Thyroid gland (tissue), 4 donors: ENCODE measurements at regions not wholly inside any gene's neighbourhood (a gene's known extent, or its start where the extent isn't known, plus 50 kb on each side); places are given as distances from the start of the nearest gene placed in this dataset.

ENCODE experiments used
- DNase-seq, 2 donors: peaks; one replicate each; pipeline ENCODE4 v3.0.0-alpha.2; 2019
- H3K27ac ChIP-seq, 3 donors: fragments of 200-600 bp; sonication (generic); 1 replicate in 2 of 3; 2 replicates in 1 of 3; pipeline ENCODE4 v1.5.1; 2016 to 2019; ENCODE audit warnings: mild to moderate bottlenecking in 1 of 3, moderate library complexity in 1 of 3
- H3K27me3 ChIP-seq: fragments of 200-600 bp; sonication (generic); one replicate; pipeline ENCODE4 v1.5.1; 2019
- H3K36me3 ChIP-seq, 2 donors: fragments of 200-600 bp; sonication (generic); one replicate each; pipeline ENCODE4 v1.5.1; 2016 to 2019
- H3K4me1 ChIP-seq, 2 donors: fragments of 200-600 bp; sonication (generic); one replicate each; pipeline ENCODE4 v1.5.1; 2017 to 2019
- H3K4me3 ChIP-seq, 3 donors: fragments of 200-600 bp; sonication (generic); replicated peaks in 1 of 3; 1 replicate in 2 of 3; 2 replicates in 1 of 3; pipeline ENCODE4 v1.5.1; 2016; ENCODE audit warnings: mild to moderate bottlenecking in 1 of 3
- H3K9me3 ChIP-seq: fragments of 200-600 bp; sonication (generic); one replicate; pipeline ENCODE4 v1.5.1; 2017
- POLR2A ChIP-seq, 2 donors: fragments of 450-650 bp; IDR thresholded peaks; one replicate each; pipeline ENCODE4 v1.6.1; 2017; ENCODE audit warnings: antibody characterized with exemption in 2 of 2, mild to moderate bottlenecking in 2 of 2, moderate library complexity in 1 of 2
- WGBS, 2 donors: methylation state at CpG; one replicate each; pipeline ENCODE4 v1.1.5; 2017; 5-methylcytosine and 5-hydroxymethylcytosine counted together
- intact Hi-C: fragments of 100-400 bp; cut with DNase I; formaldehyde crosslinking; loops from one replicate; pipeline ENCODE4 v1.15.1; 2023
- TF ChIP-seq, protein P1 (sequence below), 6 experiments: fragments of 200-600 bp in 3 of 6; fragments of 450-650 bp in 3 of 6; sonication (generic) in 3 of 6; IDR thresholded peaks; one replicate each; pipeline ENCODE4 v1.5.1; 2016 to 2019; ENCODE audit warnings: antibody characterized with exemption in 6 of 6, mild to moderate bottlenecking in 2 of 6, inconsistent platforms in 1 of 6, moderate library complexity in 1 of 6

DNA sequence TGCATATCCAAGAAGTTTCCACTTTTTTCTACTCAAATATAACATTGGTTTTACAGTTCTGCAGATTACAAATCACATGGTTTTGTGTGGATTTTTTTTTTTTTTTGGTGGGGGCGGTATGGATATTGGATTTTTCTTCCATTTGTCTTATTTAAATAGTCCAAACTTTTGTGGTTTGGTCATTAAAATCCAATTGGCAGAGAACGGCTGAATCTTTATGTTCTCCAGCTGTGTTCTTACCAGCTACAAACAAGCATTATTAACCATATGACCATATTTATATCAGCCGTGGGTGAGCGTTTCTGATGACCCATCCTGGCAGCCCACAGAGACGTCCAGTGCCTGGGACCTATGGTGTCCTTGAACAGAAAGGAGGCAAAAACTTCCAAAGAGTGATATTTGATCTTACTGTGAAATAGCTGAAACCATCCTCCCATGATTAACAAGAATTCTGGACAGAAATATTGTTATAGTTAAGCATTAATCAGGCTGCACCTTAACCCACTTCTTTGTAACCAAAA is 200.4 kb downstream of the LYPLAL1 start:
- no peak for TF ChIP-seq POLR2A (IDR thresholded peaks at IDR 0.05)
- TF ChIP-seq, protein P1, sequence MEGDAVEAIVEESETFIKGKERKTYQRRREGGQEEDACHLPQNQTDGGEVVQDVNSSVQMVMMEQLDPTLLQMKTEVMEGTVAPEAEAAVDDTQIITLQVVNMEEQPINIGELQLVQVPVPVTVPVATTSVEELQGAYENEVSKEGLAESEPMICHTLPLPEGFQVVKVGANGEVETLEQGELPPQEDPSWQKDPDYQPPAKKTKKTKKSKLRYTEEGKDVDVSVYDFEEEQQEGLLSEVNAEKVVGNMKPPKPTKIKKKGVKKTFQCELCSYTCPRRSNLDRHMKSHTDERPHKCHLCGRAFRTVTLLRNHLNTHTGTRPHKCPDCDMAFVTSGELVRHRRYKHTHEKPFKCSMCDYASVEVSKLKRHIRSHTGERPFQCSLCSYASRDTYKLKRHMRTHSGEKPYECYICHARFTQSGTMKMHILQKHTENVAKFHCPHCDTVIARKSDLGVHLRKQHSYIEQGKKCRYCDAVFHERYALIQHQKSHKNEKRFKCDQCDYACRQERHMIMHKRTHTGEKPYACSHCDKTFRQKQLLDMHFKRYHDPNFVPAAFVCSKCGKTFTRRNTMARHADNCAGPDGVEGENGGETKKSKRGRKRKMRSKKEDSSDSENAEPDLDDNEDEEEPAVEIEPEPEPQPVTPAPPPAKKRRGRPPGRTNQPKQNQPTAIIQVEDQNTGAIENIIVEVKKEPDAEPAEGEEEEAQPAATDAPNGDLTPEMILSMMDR (IDR thresholded peaks at IDR 0.05): no peak
- no peaks in the 10 kb centered on the region for H3K27me3 ChIP-seq
- H3K27ac ChIP-seq: no peak overlapping the region
- H3K4me1 ChIP-seq: no peaks in the 10 kb centered on the region
- DNase-seq: no peak
- intact Hi-C loops: no loop called here
- H3K36me3 ChIP-seq: no peaks in the 10 kb centered on the region
- H3K9me3 ChIP-seq: no peaks in the 10 kb centered on the region
- 79 to 83% methylated on average over 5 of the region's 5 CpGs for WGBS, 2 donors
- H3K4me3 ChIP-seq: no peak overlapping the region

DNA sequence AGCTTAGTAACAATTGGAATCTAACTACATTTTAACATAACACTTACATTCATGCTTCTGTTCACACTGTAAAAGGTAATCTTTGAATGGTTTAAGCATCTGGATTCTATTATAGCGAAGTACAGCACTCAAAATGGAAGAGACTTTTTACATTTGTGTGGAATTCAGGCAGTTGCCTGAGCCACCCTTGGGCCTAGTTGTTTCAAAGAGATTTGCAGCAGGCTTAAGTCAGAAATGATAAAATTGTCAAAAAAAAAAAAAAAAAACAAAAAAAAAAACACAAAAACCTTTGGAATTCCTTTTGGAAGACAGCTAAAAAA is 199.9 kb downstream of the LYPLAL1 start:
- DNase-seq: no peak
- no peak for TF ChIP-seq POLR2A (IDR thresholded peaks at IDR 0.05)
- TF ChIP-seq, protein P1 (IDR thresholded peaks at IDR 0.05): no peak
- intact Hi-C loops: no loop called here
- WGBS, 2 donors: 65 to 98% methylated on average over 1 of the region's 1 CpG
- no peak overlapping the region for H3K27ac ChIP-seq
- no peak overlapping the region for H3K4me3 ChIP-seq
- no peaks in the 10 kb centered on the region for H3K27me3 ChIP-seq
- H3K9me3 ChIP-seq: no peaks in the 10 kb centered on the region
- no peaks in the 10 kb centered on the region for H3K36me3 ChIP-seq
- H3K4me1 ChIP-seq: no peaks in the 10 kb centered on the region

DNA sequence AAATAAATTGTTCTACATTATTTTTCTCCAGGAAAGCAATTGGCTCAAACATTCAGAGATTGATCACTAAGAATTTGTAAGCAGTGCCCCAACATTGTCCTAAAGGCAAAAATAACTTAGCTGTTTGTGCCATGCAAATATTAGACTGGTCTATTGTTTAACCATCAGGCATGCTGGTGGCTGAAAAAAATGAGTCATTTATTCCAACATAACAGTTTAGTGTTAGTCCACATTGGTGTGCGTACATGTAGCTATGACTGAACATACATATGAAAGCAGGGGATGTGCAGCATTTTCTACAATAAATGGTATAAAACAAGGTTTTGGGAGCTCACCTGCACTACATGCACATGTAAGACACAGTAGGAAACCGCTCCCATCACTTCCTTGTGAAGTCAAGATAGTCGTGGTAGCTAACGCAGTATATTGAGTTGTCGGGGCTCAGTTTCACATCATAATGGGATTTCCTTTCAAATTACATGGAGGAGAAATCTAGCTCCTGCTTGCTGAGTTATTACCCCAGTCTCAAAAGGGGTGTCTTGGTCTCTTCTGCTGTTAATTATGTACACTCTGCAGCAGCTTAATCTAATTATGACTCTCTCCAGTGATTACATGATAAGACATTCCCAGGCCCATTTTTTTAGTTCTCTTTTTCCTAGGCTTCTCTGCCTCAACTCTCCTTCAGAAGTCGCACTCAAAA is 199.4 kb downstream of the LYPLAL1 start:
- TF ChIP-seq, protein P1 (IDR thresholded peaks at IDR 0.05): no peak
- TF ChIP-seq POLR2A (IDR thresholded peaks at IDR 0.05): no peak
- intact Hi-C loops: no loop called here
- H3K4me1 ChIP-seq: no peaks in the 10 kb centered on the region
- H3K9me3 ChIP-seq: no peaks in the 10 kb centered on the region
- H3K36me3 ChIP-seq: no peaks in the 10 kb centered on the region
- no peaks in the 10 kb centered on the region for H3K27me3 ChIP-seq
- 91 to 94% methylated on average over 6 of the region's 6 CpGs for WGBS, 2 donors
- H3K27ac ChIP-seq: no peak overlapping the region
- no peak overlapping the region for H3K4me3 ChIP-seq
- no peak for DNase-seq

DNA sequence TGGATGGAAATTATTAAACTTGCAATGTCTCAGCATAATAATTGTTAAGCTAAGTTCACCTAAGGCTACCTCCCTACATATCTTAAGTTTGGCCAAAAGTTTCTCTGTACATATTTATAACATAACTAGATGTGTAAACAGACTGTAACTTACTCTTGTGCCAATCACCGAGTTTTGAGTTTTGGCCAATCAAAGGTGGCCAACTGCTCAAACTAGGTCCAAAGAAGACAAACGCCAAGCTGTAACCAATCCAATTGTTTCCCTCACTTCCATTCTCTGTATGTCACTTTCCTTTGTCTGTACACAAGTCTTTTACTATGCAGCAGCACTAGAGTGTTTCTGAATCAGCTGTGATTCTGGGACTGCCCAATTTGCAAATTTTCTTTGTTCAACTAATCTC is 197.8 kb downstream of the LYPLAL1 start:
- Histone ChIP-seq H3K4me1 (no peaks in the 10 kb centered on the region), H3K4me3 (no peak overlapping the region), H3K27me3 (no peaks in the 10 kb centered on the region), H3K9me3 (no peaks in the 10 kb centered on the region), H3K36me3 (no peaks in the 10 kb centered on the region), H3K27ac (no peak overlapping the region)
- WGBS, 2 donors: 89 to 92% methylated on average over 2 of the region's 2 CpGs
- intact Hi-C loops: no loop called here
- TF ChIP-seq, protein P1 (IDR thresholded peaks at IDR 0.05): no peak
- no peak for TF ChIP-seq POLR2A (IDR thresholded peaks at IDR 0.05)
- DNase-seq: no peak

DNA sequence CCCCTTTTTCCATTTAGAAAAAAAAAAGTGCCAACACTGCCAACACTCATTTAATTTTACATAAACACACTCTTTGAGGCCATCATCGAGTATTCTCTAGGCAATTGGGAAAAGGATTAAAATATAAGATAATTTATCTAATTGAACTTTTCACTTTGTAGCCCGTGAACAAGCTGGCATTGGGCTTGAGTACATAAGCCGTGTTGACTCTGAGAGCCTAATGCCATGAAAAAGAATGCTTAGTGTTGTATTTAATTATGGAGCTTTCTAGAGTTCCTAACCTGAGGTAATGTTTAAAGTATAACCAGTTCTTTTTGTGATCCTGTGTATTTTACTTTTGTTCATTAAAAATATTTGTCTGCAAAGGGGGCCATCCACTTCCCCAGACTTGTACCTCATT is 193.8 kb downstream of the LYPLAL1 start:
- Histone ChIP-seq H3K4me1 (no peaks in the 10 kb centered on the region), H3K27ac (no peak overlapping the region), H3K9me3 (no peaks in the 10 kb centered on the region), H3K4me3 (no peak overlapping the region), H3K27me3 (no peaks in the 10 kb centered on the region), H3K36me3 (no peaks in the 10 kb centered on the region)
- no peak for TF ChIP-seq POLR2A (IDR thresholded peaks at IDR 0.05)
- TF ChIP-seq, protein P1 (IDR thresholded peaks at IDR 0.05): no peak
- no peak for DNase-seq
- intact Hi-C loops: no loop called here
- WGBS, 2 donors: 84 to 91% methylated on average over 3 of the region's 3 CpGs
